Ishikawa (cell line): ENCODE measurements at regions not wholly inside any gene's neighbourhood (a gene's known extent, or its start where the extent isn't known, plus 50 kb on each side); places are given as distances from the start of the nearest gene placed in this dataset.

Experiments
- MAX ChIP-seq: IDR thresholded peaks from 2 replicates; pipeline ENCODE4 v1.6.1; 2012
- REST ChIP-seq: IDR thresholded peaks from 2 replicates; pipeline ENCODE4 v1.6.1; 2012; ENCODE audit warnings: low read depth, mild to moderate bottlenecking
- TAF1 ChIP-seq: IDR thresholded peaks from 2 replicates; pipeline ENCODE4 v1.6.1; 2012; ENCODE audit warnings: low read depth, mild to moderate bottlenecking
- USF1 ChIP-seq: IDR thresholded peaks from 2 replicates; pipeline ENCODE4 v1.6.1; 2012

- TF ChIP-seq MAX (no peak), USF1 (no peak), REST (no peak), TAF1 (no peak)
Observed at GRCh38 chr5:36377192-36377591, 75.5 kb upstream of the RANBP3L start.
